GM19455 (cell line): ENCODE measurements at regions not wholly inside any gene's neighbourhood (a gene's known extent, or its start where the extent isn't known, plus 50 kb on each side); places are given as distances from the start of the nearest gene placed in this dataset.

Experiments
- ATAC-seq: cut with Tn5 transposase; IDR thresholded peaks from one replicate; pipeline ENCODE4 v1.9.1; 2021; ENCODE audit not compliant: unreplicated experiment

- no peak for ATAC-seq
Measured at GRCh38 chr20:48102931-48103660, 317.8 kb upstream of the SULF2 start.

DNA sequence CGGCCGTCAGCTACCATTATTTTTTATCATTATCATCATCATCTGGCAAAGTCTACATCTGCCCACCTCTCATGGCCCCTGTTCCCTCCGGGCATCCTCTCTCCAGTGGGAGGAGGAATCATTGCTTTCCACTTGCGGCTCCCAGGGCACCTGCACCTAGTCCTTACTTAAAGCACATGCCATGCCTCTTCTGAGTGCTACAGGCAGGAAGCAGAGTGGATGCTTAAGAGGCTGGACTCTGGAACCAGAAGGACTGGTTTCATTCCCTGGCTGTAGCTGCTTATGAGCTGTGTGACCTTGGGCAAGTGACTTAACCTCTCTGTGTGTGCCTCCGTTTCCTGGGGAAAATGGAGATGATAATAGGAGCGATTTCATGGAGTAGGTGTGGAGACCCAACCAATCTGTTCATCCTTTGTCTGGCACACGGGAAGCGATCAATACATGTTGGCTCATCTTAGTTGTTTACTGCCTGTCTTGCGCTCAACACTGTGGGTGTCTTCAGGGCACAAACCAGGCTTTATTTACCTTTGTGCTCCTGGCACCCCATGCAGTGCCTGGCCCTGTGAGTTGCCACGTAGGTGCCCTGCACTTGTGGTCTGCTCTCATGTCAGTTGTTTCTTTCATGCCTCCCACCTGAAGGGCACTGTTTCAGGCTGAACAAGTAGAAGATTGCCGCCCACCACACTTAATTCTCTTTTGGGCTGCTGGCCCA is 317.0 kb upstream of the SULF2 start:
- ATAC-seq, result no peak

DNA sequence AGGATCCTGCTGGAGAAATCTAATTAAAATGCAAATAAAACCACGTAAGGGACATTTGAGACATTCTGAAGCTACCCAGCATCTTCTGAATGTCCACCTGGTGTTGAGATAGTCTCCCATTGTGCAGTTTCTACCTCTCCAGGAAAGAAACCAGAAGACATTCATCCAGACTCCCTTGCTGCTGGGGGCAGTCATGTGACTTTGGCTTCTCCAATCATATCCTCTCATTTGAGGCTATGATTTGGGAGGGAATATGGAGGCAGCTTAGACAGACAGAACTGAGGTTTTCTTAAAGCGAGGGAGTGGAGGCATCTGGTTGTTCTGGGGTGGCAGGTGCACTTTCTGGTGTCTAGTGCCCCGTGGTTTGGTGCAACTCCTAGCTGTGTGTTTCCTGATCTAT is 315.2 kb upstream of the SULF2 start:
- ATAC-seq, result no peak

GRCh38 chr20:48098866-48099265 is 313.6 kb upstream of the SULF2 start:
- no peak for ATAC-seq

DNA sequence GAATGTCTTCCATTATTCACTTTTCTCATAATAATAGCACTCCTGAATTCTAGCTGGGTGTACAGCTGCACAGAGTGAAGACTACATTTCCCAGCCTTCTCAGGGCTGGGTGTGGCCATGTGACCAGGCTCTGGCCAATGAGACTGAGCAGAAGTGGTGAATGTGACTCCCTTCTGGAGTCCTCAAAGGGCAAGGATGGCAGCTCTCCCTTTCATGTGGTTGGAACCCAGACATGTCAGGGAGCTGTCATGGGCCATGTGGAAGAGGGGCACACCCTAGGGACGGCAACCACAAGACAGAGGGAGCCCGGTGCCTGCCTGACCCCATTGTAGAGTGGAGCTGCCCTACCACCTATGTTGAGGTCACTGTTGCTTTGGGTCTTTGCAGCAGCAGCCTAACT is 312.8 kb upstream of the SULF2 start:
- ATAC-seq, result no peak

DNA sequence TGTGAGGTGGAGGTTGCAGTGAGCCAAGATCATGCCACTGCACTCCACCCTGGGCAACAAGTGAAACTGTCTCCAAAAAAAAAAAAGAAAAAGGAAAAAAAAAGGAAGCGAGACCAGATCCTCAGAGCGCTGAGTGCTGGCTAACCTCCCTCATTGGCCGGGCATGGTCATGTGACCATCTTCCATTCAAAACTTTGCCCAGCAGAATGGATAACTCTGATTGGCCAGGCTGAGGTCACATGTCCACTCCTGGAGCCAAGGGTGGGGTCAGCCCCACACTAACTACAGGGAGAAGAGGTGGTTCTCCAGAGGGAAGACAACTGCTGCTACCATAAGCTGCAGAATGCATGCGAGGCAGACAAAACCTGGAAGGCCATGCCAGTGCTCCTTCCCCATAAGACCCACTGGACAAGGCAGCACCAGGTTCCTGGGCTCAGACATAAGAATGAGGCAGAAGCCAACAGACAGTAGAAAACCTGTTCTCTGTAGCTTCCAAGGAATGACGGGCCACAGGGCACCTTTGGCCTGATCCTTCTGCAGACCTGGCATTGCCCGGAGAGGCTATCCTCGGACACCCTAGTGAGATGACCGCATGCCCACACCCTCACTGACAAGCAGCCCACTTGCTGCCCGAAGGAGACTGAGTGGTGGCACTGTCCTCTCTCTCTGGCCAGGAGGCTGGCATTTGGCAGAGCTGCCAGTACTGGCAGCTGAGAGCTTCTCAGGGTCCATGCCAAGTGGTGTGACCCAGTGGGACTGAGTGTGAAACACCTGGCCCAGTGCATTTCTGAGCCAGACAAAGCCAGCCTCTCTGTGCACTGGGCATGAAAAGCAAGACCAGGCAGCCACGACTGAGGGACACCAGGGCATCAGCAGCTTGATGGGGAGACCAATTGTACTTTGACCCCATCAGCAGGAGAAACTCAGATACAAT is 311.9 kb upstream of the SULF2 start:
- ATAC-seq, result no peak

DNA sequence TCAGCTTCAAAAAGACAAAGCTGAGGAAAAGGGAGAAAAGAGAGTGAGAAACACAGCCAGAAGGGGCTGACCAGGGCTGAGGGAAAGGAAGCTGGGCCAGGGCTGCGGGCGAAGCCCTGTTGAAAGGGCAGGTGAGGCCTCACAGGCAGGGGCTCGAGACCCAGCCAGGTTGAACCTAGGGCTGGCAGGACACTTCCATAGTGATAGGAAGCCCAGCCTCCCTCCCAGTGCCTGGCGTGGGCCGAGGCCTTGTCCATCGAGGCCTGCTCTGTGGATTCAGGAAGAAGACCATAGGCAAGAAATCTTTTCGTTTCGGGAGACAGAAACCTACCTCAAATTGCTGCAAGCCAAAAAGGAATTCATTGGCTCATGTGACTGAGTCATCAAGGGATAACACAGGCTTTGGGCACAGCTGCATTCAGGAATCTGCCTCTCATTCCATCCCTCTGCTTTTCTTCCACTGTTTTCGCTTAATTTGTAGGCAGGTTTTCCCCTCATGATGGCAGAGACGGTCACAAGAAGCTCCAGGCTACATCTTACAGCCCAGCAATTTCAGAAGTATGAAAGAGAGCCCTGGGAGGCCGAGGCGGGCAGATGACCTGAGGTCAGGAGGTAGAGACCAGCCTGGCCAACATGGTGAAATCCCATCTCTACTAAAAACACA is 311.1 kb upstream of the SULF2 start:
- ATAC-seq, result no peak

DNA sequence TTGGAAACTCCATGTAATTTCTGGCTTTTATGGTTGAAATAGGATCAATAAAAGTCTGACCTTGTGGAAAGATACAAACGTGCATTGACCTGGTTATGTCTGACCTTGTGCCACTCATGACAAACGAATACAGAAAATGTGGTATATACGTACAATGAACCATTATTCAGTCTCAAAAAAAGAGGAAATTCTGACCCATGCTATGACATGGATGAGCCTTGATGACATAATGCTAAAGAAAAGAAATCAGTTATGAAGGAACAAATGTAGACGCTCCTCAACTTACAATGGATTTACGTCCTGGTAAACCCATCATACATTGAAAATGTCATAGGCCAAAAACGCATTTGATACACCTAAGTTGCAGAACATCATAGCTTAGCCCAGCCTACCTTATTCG is 309.7 kb upstream of the SULF2 start:
- no peak for ATAC-seq

- no peak for ATAC-seq
Measured at GRCh38 chr20:48094196-48094749, 309.0 kb upstream of the SULF2 start.

DNA sequence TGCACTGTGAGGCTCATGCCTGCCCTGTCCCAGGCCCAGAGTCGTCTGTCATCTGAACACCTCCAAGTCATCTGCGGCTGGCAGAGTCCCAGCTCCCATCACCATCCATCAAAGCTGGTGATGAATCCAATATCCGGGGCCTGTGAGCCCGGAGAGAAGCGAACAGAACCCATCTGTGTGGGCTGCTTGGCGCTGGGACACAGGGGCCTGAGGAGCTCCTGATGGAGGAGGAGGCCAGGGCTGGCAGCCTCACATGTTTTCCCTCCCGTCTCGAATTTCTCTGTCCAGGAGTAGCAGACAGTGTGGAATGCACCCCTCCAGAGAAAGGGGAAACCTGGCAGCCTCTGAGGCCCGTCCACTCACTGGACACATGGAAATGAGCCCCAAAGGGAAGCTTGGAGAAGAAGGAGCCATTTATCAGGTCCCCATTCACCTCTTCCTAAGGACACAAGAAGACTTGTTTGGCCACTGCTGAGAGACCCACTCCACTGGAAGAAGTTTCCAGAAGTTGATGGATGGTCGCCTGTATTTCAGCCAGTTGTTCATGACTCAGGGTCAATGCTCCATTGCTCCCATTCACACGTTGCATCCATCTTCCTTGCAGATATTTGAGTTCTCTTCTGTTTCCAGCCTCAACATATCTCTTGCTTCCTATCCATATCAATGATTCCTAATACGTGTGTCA is 307.5 kb upstream of the SULF2 start:
- no peak for ATAC-seq

GRCh38 chr20:48090784-48091183 is 305.5 kb upstream of the SULF2 start:
- ATAC-seq, result no peak

- no peak for ATAC-seq
Measured at GRCh38 chr20:48090314-48090713, 305.0 kb upstream of the SULF2 start.

- ATAC-seq, result no peak
Measured at GRCh38 chr20:48080583-48080982, 295.3 kb upstream of the SULF2 start.

- ATAC-seq, result no peak
Measured at GRCh38 chr20:48079028-48079427, 293.7 kb upstream of the SULF2 start.

GRCh38 chr20:48076747-48077146 is 291.5 kb upstream of the SULF2 start:
- no peak for ATAC-seq

GRCh38 chr20:48076247-48076646 is 291.0 kb upstream of the SULF2 start:
- no peak for ATAC-seq

DNA sequence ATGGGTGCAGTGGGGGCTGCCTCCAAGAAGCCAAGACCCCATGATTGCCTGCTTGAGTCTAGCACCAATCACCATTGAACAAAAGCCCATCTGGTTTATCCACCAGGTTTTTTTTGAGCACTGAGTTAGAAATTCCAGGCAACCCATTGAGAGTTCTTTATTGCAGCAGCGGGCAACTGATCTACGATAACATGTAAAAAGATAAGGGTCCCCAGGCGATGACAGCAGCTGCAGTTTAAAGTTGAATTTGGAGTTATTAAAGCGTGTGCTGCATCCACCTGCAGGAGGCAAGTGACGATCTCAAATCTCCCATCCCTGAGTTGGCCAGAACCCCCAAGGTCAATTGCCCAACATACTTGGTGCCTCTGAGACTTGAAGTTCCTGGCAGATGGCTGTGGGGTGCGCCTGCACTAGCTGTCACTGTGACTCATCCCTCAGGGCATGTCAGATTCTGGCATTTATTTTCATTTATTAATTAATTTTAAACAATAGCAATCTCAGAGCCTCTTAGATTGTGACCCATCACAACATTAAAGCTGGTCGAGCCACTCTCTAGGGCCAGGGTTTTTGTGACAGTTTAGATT is 290.4 kb upstream of the SULF2 start:
- ATAC-seq, result no peak

GRCh38 chr20:48070991-48071652 is 285.8 kb upstream of the SULF2 start:
- ATAC-seq, result no peak

DNA sequence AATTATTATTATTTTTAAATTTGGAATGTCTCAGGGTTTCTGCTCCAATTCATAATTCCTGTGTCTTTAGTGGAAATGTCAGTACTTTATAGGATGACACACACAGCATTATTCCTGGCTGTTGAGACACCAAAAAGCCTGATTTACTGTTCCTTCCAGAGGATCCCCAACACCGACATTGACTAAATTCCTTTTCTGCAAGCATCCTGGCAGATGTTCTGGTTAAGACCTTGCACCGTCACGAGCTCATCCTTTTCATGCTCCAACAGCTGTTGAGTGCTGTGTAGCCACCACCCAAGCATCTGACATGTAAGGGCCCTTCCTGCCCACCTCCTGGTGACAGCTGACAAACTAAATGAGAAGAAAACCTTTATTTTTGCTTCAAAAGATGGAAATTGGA is 284.3 kb upstream of the SULF2 start:
- ATAC-seq, result no peak
